Erythroblast (primary cell): ENCODE measurements at regions not wholly inside any gene's neighbourhood (a gene's known extent, or its start where the extent isn't known, plus 50 kb on each side); places are given as distances from the start of the nearest gene placed in this dataset.

ENCODE experiments used
- GATA1 ChIP-seq: IDR thresholded peaks from 2 replicates; pipeline ENCODE4 v1.6.1; 2011; ENCODE audit warnings: low read depth, mild to moderate bottlenecking, control low read depth, low read length, moderate library complexity
- POLR2A ChIP-seq: IDR thresholded peaks from 2 replicates; pipeline ENCODE4 v1.6.1; 2011; ENCODE audit warnings: mild to moderate bottlenecking, low read length

GRCh38 chr15:81492331-81492968 is 118.4 kb upstream of the TMC3 start:
- TF ChIP-seq POLR2A (no peak), GATA1 (no peak)
